AG08396 (cell line): ENCODE measurements at regions not wholly inside any gene's neighbourhood (a gene's known extent, or its start where the extent isn't known, plus 50 kb on each side); places are given as distances from the start of the nearest gene placed in this dataset.
"Not testable (repeated sequence)": the region's sequence is repeated elsewhere in the genome, so short reads cannot be mapped to it uniquely, and the experiment has no call there.

Experiments used
- DNase-seq: peaks from one replicate; pipeline ENCODE4 v3.0.0; 2012; ENCODE audit warnings: low spot score, mixed read lengths

DNA sequence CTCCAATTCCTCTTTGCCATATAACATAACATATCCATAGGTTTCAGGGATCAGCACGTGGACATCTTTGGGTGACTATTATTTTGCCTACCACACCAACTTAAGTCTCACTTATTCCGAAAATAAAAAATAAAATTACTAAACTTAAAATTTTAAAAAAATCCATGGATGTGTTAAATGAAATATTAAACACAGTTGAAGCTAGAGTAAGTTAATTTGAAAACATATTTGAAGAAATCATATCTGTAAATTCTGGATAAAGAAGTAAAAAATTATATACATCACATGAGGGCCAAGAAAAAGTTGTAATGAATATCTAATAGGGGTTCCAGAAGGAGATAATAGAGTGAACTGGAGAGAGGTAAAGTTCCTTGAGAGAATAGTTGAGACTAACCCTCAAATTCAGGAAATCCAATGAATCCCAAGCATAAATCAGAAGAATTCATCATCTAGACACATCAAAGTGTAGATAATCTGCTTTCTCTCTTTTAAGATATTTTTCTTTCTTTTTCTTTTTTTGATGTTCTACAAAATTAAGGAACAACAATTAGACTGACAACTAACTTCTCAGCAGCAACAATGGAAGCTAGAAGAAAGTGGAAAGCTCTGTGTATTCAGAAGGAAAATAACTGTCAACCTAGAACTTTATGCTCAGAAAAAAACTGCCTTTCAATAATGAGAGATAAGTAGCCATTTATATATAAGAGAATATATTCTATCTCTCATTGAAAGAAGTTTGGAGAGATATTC lies 147.4 kb downstream of the ABHD5 start:
- no peak for DNase-seq

DNA sequence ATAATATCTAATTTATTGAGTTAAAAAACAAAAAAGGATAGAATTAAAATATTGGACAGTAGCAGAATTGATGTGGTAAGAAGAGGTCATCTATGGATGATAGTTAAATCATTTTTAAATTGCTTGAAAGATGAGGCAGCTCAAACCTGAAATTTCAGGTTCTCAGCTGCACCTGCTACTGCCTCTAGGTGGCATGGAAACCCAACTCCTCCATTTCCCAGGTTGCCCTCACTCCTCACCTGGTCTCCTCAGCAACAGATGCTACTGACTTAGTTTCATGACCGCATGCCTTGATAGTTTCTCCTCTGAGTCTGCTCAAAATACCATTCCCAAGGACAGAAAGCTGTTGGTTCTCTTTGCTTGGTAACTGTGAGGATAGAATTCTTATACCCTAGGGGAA lies 148.1 kb downstream of the ABHD5 start:
- DNase-seq: no peak

DNA sequence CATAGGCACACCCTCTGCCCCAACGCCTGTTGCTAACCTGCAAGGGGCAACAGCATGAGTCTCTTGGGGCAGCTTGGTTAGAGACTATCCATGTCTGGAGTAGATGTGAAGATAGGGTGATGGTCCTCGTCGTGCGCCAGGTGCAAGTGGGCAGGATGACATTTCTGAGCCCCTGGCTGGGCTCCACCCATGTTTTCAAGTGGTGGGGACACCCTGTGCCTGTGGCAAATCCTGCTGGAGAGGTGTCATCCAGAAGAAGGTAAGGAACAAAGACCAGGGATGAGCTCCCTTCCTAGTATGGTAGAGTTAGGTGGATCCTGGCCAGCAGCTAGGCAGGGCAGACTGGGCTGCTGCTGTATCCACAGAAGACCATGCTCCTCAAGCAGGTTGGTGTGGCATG lies 152.6 kb downstream of the ABHD5 start:
- no peak for DNase-seq

DNA sequence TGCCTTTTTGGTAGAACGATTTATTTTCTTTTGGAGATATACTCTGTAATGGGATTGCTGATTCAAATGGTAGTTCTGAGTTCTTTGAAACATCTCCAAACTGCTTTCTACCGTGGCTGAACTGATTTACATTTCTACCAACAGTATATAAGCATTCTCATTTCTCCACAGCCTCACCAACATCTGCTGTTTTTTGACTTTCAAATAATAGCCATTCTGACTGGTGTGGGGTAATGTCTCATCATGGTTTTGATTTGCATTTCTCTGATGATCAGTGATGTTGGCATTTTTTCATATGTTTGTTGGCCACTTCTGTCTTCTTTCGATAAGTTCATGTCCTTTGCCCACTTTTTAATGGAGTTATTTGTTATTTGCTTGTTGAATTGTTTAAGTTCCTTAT lies 154.0 kb downstream of the ABHD5 start:
- DNase-seq: no peak

DNA sequence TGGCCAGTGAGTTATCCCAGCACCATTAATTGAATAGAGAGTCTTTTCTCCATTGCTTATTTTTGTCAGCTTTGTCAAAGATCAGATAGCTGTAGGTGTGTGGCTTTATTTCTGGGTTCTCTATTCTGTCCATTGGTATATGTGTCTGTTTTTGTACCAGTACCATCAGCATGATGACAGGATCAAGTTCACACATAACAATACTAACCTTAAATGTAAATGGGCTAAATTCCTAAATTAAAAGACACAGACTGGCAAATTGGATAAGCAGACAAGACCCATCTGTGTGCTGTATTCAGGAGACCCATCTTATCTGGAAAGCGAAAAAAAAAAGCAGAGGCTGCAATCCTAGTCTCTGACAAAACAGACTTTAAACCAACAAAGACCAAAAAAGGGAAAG lies 154.8 kb downstream of the ABHD5 start:
- not testable (repeated sequence) for DNase-seq

DNA sequence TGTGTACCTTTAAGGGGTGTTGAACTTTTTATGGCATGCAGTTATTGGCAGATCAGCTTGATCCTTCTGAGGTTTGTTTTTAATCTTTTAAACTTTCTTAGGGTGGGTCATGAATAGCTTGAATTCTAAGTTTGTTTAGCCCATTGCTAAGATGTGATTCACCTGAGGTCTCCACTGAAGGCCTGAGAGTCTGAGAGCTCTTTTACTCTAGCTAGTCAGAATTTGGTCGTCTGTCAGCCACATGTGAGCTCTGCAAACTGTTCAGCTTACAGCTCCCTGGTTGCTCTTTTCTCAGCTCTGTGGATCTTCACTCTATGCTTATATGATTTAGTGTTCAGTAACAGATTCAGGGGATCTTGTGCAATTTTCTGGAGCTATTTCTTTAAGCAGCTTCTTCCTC lies 161.3 kb downstream of the ABHD5 start:
- no peak for DNase-seq

DNA sequence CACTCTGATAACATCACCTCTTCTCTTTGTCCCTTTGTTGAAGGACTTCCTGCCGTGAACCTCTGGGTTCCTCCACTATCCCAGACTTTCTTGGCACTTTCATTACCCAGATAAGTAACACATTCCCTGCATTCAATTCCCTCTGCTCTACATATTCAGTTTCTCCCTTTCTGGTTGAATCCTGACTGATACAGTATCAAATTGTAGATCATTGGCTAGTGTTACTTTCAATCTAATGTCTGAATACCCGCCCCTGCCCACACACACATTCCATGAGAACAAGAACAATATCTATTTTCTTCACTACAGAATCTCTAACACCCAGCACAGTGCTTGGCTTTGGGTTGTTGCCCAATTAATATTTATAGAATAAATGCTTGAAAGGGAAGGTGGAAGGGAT lies 163.5 kb downstream of the ABHD5 start:
- DNase-seq: no peak

DNA sequence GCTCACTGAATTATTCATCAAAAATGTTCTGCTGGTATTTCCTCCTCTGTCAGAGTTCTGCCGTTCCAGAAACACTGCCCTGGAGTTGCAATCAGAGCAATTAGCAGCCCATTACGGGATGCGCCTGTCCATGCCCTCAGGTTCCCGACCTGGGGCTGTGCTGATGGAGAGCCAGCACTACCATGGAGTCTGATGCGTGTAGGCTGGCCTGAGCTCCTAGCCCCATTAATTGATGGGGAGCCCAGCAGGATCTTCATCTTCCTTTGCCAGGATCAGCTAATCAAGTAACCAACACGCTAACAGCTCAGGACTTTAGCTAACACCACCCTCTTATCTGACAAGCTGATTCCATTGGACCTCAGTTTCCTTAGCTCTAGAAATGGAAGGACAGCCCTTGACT lies 164.2 kb downstream of the ABHD5 start:
- DNase-seq: no peak

DNA sequence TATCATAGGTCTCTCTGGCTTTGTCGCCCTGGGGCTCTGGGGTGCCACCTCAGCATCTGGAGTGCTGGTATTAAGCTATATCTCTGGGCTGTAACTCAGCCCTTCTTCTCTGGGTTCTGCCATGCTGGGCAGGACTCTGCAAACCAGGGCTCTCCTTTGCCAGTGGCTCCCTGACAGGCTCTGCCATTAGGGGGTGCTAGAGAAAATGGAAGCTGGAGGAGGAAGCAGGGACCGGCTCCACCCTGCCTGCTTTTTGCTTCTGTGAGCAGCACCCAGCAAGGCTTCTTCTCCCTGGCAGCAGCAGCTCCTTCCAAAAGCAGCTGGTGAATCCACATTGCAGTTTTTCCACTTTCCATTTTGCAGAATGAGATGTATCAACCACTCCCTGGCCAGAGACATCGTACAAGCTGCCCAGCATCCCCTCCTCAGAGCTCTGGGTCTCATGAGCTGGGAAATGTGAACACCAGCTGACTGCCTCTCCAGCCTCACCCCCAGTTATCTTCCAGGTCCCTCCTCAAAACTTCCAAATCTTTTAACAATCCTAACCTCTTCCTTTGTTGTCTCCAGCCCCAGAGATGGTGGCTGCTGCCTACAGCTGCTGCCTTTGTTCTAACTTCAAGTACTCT lies 165.0 kb downstream of the ABHD5 start:
- DNase-seq: peak; percentile 57

DNA sequence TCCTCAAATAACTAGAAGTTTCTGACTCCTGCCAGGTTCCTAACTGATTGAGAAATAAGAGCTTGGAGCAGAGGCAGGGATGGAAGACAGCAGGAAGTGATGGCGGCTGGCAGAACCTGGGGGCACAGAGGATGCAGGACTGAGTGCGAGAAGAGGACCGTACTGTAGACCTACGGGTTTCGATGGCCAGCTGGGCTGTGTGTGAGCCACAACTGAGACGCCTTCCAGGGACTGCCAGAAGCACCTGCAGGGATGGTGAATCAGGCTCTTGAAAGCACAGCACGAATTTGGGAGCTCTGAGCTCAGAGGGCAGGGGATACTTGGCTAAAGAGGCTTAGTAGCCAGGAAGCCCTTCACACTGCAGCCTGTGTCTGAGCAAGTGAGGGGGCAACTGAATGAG lies 165.6 kb downstream of the ABHD5 start:
- DNase-seq: no peak

DNA sequence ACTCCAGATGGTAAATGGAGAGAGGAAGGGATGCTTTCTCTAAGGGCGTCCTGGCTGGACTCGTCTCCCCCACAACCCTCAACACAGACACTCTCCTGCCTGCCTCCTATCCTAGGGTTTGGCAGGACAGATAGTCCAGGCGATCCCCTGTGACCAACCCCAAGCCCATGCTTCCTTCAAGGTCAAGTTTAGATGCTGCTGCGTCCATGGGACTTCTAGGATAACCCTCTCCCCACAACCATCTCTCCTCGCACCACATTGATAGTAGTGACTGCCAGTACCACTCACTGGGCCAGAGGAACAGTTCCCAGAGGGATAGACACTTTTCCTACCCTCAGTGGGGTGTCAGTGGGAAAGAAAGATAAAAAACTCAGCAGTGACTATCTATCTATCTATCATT lies 166.0 kb downstream of the ABHD5 start:
- DNase-seq: no peak

DNA sequence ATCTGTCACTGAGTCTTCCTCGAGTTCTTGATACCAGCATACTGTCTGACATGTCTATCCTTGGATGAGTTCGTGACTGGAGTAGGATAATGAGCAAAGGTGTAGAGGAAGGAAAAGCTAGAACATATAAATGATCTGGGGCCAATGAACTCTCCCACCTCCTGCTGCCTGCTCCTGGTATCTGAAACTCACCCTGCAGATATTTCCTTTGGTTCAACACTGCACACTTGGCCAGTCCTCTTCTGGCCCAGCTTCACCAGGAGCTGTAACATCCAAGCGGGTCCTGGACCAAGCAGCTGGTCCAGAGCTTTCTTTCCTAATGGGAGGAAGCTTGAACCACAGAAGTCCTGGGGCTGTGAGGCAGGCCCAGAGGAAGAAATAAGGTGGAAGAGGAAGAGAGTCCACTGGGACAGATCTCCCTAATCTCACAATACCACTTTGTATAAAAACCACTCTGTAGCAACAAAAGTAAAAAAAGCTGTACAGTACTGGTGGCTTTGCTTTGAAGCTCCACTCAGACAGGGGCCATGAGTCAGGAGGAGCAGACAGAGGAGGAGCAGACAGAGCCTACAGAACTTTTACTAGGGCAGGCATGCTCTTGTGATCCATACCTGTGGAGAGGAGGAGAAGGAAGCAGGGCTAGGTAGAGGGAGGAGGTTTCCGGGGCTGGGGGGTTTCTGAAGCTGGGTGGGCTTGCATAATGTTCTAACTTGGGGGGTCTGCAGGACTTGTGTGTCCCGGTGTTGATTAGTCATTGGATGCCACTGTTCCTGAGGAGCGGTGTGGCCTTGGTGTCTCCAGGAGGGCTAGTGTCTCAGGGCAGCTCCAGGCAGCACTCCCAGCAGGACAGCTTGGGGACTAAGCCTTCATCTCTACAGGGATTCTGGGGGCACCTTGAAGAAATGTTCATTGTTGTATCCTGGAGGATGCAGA lies 166.9 kb downstream of the ABHD5 start:
- no peak for DNase-seq

DNA sequence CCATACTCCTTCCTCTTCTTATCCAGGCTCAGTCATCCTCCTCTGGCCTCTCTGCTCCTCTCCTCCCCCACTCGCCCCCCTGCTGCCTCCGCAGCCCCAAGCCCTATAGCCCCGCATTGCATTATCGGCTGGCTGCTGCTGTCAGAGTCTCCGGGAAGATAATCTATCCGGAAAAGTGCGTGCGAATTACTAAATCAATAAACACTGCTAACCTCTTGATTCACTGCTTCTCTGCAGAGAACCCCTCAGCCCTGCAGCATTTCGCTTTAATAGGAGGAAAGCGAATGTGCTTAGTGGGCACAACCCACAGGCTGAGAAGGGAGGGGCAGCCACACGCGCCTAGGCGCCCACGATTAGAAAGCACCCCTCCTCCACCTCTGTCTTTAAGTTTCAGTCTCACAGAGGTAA lies 167.6 kb downstream of the ABHD5 start:
- DNase-seq: no peak

DNA sequence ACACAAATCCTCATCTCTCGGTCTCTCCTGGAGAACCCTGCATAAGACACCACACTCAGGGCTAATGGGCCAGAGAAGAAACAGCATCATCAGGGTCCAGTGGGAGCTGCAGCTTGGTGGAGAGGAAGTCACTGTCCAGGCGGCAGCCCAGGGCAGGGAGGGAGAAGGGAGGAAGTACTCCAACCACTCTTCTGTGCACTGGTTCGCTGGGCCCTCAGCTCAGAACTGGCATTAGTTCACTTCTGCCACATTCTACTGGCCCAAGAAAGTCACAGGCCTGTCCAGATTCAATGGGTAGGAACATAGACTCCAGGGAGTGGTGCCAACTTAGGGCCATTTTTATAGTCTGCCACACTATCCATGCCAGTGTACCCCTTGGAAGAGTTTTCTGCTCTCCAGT lies 169.0 kb downstream of the ABHD5 start:
- DNase-seq: no peak

DNA sequence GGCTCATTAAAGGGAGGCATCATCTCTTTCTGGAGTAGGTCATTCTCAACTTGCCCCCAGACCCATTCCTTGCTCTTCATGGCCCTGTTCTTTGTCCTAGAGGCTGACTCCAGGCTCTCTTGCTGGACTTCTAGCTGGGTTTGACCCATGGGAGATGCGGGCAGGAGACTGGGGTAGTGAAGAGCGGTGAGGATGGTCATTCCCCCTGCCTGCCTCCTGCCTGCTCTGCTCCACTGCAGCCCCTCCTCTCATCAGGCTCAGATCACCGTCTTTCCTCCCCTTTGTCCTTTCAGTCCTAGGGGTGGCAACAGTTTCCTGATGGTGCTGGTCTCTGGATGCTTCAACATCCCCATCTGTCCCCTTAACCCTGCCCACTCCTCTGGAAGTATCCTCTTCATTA lies 170.9 kb downstream of the ABHD5 start:
- no peak for DNase-seq

DNA sequence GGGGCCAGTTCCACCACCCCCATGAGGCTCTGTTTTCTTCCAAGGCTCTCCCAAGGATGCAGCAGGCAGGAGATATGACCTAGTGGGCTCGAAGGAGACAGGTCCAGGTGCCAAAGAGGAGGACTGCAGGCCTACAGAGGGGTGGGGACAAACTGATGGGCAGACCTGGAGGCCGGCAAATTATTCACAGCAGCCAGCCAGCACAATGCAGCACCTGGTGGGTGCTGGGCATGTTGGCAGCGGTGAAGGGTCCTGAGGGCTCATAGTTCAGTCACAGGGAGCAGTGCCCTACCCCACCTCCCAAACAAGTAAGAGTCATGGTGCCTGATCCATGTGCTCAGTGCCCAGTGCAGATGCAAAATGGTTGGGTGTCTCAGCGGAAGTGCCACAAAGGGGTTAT lies 171.7 kb downstream of the ABHD5 start:
- DNase-seq: no peak

DNA sequence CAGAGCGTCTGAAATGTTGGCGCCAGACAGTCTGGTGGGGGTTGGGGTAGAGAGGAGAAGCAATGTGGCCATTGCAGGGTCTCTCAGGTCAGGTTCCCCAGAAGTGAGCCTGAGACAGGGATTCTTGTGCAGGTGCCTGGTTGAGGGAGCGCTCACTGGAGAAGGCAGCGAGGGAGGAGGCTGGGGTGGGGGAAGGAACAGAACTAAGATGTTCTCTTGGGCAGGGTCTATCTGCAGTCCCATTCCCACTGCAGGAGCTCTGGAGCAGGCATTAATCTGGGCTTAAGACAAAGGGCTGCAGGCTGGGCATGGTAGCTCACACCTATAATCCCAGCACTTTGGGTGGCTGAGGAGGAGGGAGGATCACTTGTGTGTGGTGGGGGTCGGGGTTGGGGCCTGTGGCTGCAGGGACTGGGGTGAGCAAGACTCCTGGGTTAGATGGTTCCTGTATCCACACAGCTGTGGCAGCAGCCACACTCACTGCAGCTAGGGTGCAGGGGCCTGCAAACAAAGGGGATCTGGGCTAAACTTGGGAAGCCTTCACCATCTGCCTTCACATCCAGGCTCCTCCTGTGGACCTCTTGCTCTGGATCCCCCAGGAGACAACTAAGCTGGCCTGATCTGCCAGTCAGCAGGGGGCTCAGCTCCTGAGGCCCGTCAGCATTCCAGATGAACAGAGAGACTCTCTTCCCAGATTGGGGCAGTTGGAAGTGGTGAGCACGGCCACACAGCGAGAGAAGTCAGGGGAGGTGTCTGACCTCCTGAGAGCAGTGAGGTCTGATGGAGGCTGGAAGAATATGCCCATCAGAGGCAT lies 172.5 kb downstream of the ABHD5 start:
- DNase-seq: no peak

DNA sequence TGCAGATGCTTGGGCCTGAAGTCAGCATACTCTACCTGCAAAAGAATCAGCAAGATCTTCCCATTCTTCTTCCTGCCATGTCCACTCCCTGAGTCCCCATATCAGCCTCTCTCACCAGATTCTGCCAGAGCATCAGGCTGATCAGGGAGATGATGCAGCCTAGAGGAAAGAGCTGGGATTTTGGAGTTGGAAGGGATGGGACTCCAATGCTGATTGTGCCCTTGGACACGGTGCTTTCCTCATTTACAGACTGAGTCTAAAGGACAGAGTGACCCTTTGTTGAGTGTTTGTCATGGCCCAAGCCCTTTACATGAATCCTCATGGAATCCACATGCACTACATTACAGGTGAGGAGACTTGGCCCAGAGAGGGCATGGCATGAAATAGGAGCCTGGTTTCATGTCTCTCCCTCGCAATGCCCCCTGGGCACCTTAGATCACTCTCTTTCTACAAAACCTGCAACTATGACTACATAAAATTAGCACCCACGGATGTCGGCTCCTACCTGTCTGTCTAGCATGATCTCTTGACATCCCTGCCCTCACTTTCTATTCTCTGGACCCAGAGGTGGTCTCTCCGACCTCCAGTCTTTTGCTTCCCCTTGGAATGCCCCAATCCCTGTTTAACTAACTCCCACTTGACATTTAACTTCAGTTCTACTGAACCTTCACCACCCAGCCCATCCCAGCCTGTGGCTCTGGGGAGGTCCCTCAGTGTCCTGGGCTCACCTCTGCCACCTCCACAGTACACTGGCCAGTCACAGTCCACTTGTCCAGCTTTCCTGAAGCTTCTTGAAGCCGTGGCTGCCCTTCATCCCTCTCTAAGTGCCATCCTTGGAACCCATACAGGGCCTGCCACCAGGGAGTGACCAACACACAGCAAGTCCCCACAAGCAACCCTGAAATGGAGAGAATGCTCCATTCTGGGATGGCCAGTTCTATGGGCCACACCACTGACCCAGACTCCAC lies 173.5 kb downstream of the ABHD5 start:
- no peak for DNase-seq

DNA sequence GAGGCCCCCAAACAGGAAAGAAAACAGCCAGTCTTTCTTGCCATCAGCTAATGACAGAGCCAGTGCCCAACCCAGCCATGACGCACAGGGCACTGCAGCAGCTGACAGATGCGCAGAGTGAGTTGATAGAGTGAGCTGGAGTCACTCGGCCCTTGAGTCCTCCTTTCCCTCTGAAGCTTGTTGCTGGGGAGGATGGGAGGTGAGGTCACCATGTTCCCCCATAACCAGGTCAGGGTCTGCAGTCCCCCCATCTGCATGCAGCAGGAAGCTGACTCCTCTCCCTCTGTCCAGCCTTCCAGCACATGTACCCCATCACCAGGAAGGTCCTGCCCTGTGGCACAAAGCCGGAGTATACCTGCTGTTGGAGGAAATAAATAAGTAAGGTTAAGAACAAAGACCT lies 174.6 kb downstream of the ABHD5 start:
- no peak for DNase-seq

DNA sequence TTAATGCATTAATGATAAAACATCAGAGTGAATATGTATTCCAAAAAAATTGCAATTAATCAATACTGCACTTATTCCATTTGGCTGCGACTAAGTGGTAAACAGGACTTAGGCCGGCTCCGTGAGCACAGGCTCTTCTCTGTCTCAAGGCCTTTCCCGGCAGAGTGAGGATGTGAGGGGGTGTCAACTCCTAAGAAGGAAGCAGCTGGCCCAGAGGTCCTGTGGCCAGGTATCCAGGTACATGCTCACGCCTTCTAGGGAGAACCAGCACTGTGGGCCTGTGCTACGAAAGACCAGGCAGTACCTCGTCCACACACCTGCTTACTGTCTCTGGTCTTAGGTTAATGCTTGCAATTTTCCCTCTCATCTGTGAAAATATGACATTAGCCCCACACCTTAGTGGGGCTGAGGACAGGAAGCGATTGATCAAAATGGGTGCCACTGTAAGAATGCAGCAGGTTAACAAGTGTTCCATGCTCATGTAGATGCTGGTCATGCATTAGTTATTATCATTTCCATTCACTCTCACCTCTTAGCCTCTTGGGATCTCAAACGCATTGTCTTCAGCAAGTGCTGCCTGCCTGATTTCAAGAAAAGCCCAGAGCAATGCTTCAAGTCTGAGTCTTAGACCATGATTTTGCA lies 175.3 kb downstream of the ABHD5 start:
- no peak for DNase-seq
